Panc1 (cell line): ENCODE measurements at regions not wholly inside any gene's neighbourhood (a gene's known extent, or its start where the extent isn't known, plus 50 kb on each side); places are given as distances from the start of the nearest gene placed in this dataset.

ENCODE experiments used
- ATAC-seq: fragments of 200-7000 bp; cut with Tn5 transposase; 2 replicates; pipeline ENCODE4 v1.9.1; 2020; ENCODE audit warnings: mild to moderate bottlenecking, moderate library complexity
- BruUV-seq: library from RNA; stranded (reverse); fragments of 400-500 nt; replicated peaks from 2 replicates; lab custom pipeline; 2021; lab: Mats Ljungman, UMichigan
- CTCF ChIA-PET: fragments of 300-600 bp; sonication (Branson Sonifier 250); formaldehyde crosslinking; loops from one replicate; lab custom pipeline; 2022; ENCODE audit warnings: antibody characterized with exemption; lab: Charles Lee
- POLR2A ChIA-PET: fragments of 300-600 bp; sonication (Branson Sonifier 250); formaldehyde crosslinking; loops from one replicate; lab custom pipeline; 2022; ENCODE audit warnings: antibody characterized with exemption; lab: Charles Lee
- DNase-seq: peaks from one replicate; pipeline ENCODE4 v3.0.0-alpha.2; 2010; ENCODE audit warnings: low read depth, low spot score
- H3K27ac ChIP-seq: 2 replicates; pipeline ENCODE4 v1.5.1; 2011; ENCODE audit warnings: mild to moderate bottlenecking, low read length, inconsistent platforms
- H3K27me3 ChIP-seq: fragments of 200-500 bp; sonication (Bioruptor generic); 2 replicates; pipeline ENCODE4 v1.6.0; 2014; ENCODE audit warnings: low read length, inconsistent platforms; ENCODE audit not compliant: control insufficient read depth, insufficient read depth
- H3K36me3 ChIP-seq: fragments of 200-500 bp; sonication (Bioruptor generic); 2 replicates; pipeline ENCODE4 v1.5.1; 2014; ENCODE audit warnings: inconsistent platforms, mild to moderate bottlenecking, low read length, moderate library complexity; ENCODE audit not compliant: control insufficient read depth, insufficient read depth
- H3K4me1 ChIP-seq: 2 replicates; pipeline ENCODE4 v1.5.1; 2011; ENCODE audit warnings: inconsistent platforms, mild to moderate bottlenecking, low read length, moderate library complexity; ENCODE audit not compliant: control insufficient read depth, insufficient read depth
- H3K4me3 ChIP-seq, 2 experiments: 2 replicates each; pipeline ENCODE4 v1.5.1; 2011 to 2012; ENCODE audit warnings: low read depth in 2 of 2, low read length in 2 of 2, mild to moderate bottlenecking in 2 of 2, inconsistent platforms in 1 of 2, moderate library complexity in 1 of 2
- H3K9me3 ChIP-seq: fragments of 200-500 bp; sonication (Bioruptor generic); 2 replicates; pipeline ENCODE4 v1.5.1; 2014; ENCODE audit warnings: low read depth, mild to moderate bottlenecking, inconsistent platforms, low read length, moderate library complexity; ENCODE audit not compliant: control insufficient read depth, insufficient read depth
- POLR2AphosphoS5 ChIP-seq: IDR thresholded peaks from 2 replicates; pipeline ENCODE4 v1.6.1; 2012; ENCODE audit warnings: mild to moderate bottlenecking, low read depth, low read length, moderate library complexity
- SIN3A ChIP-seq: IDR thresholded peaks from 2 replicates; pipeline ENCODE4 v1.6.1; 2012; ENCODE audit warnings: low read depth, mild to moderate bottlenecking, low read length, moderate library complexity, borderline replicate concordance; ENCODE audit not compliant: insufficient read depth
- TCF7L2 ChIP-seq: IDR thresholded peaks from 2 replicates; pipeline ENCODE4 v1.6.1; 2011; ENCODE audit warnings: mild to moderate bottlenecking, low read depth, low read length, inconsistent platforms
- in situ Hi-C: cut with HindIII; loops from 2 replicates; pipeline ENCODE4 v1.10.0; 2016; ENCODE audit warnings: low sequenced_read_pairs, low pct_unique_long_range_greater_than_20kb
- intact Hi-C: fragments of 100-400 bp; cut with micrococcal nuclease; formaldehyde crosslinking; loops from one replicate; pipeline ENCODE4 v1.10.0; 2022; ENCODE audit not compliant: unreplicated experiment
- TF ChIP-seq, protein P1 (sequence below), 2 experiments: IDR thresholded peaks; 2 replicates each; pipeline ENCODE4 v1.6.1; 2011 to 2012; ENCODE audit warnings: low read depth in 2 of 2, control low read depth in 1 of 2, low read length in 1 of 2, mild to moderate bottlenecking in 1 of 2, moderate library complexity in 1 of 2; ENCODE audit not compliant: insufficient read depth in 1 of 2
- TF ChIP-seq, protein P2 (sequence below): fragments of 450-650 bp; IDR thresholded peaks from 2 replicates; pipeline ENCODE4 v1.5.1; 2017; ENCODE audit warnings: mild to moderate bottlenecking

DNA sequence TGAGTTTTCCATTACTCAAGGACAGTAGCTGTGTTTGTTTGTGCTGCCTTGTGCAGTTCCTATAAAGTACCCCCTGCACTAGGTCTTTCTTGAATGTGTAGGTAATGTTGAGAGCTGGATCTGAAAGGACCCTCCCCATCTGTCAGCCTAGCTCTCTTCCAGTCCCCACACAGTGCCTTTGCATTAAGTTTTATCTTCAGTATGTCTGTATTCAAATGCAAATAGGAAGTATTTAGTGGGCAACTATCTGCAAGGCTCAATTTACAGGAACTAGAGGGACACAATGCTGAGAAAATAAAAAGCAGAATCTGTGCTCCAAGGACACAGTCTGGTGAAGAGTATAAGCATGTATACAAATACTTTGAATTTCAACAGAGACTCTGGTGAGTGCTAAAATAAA is 558.5 kb downstream of the RFC3 start:
- H3K27me3 ChIP-seq, result no peaks in the 10 kb centered on the region
- no peaks in the 10 kb centered on the region for H3K4me1 ChIP-seq
- intact Hi-C loops, result no loop called here
- ChIA-PET CTCF (no interaction called here), POLR2A (no interaction called here)
- TF ChIP-seq, protein P1, sequence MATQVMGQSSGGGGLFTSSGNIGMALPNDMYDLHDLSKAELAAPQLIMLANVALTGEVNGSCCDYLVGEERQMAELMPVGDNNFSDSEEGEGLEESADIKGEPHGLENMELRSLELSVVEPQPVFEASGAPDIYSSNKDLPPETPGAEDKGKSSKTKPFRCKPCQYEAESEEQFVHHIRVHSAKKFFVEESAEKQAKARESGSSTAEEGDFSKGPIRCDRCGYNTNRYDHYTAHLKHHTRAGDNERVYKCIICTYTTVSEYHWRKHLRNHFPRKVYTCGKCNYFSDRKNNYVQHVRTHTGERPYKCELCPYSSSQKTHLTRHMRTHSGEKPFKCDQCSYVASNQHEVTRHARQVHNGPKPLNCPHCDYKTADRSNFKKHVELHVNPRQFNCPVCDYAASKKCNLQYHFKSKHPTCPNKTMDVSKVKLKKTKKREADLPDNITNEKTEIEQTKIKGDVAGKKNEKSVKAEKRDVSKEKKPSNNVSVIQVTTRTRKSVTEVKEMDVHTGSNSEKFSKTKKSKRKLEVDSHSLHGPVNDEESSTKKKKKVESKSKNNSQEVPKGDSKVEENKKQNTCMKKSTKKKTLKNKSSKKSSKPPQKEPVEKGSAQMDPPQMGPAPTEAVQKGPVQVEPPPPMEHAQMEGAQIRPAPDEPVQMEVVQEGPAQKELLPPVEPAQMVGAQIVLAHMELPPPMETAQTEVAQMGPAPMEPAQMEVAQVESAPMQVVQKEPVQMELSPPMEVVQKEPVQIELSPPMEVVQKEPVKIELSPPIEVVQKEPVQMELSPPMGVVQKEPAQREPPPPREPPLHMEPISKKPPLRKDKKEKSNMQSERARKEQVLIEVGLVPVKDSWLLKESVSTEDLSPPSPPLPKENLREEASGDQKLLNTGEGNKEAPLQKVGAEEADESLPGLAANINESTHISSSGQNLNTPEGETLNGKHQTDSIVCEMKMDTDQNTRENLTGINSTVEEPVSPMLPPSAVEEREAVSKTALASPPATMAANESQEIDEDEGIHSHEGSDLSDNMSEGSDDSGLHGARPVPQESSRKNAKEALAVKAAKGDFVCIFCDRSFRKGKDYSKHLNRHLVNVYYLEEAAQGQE (IDR thresholded peaks at IDR 0.05; ENCODE audit: insufficient read depth in 1 of 2, low read depth in 2 of 2, low read length in 1 of 2), result no peak
- no peak for TF ChIP-seq SIN3A
- TF ChIP-seq TCF7L2, result no peak
- TF ChIP-seq, protein P2, sequence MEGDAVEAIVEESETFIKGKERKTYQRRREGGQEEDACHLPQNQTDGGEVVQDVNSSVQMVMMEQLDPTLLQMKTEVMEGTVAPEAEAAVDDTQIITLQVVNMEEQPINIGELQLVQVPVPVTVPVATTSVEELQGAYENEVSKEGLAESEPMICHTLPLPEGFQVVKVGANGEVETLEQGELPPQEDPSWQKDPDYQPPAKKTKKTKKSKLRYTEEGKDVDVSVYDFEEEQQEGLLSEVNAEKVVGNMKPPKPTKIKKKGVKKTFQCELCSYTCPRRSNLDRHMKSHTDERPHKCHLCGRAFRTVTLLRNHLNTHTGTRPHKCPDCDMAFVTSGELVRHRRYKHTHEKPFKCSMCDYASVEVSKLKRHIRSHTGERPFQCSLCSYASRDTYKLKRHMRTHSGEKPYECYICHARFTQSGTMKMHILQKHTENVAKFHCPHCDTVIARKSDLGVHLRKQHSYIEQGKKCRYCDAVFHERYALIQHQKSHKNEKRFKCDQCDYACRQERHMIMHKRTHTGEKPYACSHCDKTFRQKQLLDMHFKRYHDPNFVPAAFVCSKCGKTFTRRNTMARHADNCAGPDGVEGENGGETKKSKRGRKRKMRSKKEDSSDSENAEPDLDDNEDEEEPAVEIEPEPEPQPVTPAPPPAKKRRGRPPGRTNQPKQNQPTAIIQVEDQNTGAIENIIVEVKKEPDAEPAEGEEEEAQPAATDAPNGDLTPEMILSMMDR, result no peak
- TF ChIP-seq POLR2AphosphoS5, result no peak
- no peak overlapping the region for H3K27ac ChIP-seq
- ATAC-seq (no peak), DNase-seq (no peak)
- no peaks in the 10 kb centered on the region for H3K36me3 ChIP-seq
- no TSS peak for BruUV-seq
- in situ Hi-C loops, result no loop called here
- no peaks in the 10 kb centered on the region for H3K9me3 ChIP-seq
- H3K4me3 ChIP-seq, result no peak overlapping the region

DNA sequence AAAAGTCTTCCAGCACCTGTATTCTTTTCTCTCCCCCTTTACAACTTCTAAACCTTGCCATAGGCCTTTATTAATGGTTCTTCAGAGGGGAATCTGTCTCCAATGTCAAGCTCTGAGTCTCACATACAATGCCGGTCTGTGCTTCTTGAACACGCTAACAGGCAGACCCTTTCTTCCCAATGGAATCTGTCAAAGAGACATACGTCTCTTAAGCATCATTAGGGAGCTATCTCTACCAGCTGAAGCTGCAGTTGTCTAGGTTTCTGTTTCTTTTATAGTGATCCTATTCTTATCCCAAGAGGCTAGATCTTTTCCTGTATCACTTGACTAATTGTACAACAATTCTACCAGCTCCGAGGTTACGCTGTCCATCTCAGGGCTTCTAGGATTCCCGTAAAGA is 560.8 kb upstream of the NBEA start:
- Histone ChIP-seq H3K9me3 (no peaks in the 10 kb centered on the region), H3K27ac (no peak overlapping the region), H3K4me3 (no peak overlapping the region), H3K4me1 (no peaks in the 10 kb centered on the region), H3K36me3 (no peaks in the 10 kb centered on the region), H3K27me3 (no peaks in the 10 kb centered on the region)
- DNase-seq, result no peak
- ChIA-PET CTCF (no interaction called here), POLR2A (no interaction called here)
- ATAC-seq, result no peak
- TF ChIP-seq, protein P1 (IDR thresholded peaks at IDR 0.05; ENCODE audit: insufficient read depth in 1 of 2, low read depth in 2 of 2, low read length in 1 of 2), result no peak
- TF ChIP-seq, protein P2, result no peak
- TF ChIP-seq TCF7L2 (no peak), SIN3A (no peak), POLR2AphosphoS5 (no peak)
- no TSS peak for BruUV-seq
- intact Hi-C loops, result no loop called here
- in situ Hi-C loops, result no loop called here
